ENCODE measurements at regions not wholly inside any gene's neighbourhood (a gene's known extent, or its start where the extent isn't known, plus 50 kb on each side); places are given as distances from the start of the nearest gene placed in this dataset.

GRCh38 chr13:71148396-71148795 is 718.6 kb downstream of the DACH1 start:
- H3K36me3 ChIP-seq: no peaks in the 10 kb centered on the region

GRCh38 chr13:71144883-71145282 is 722.1 kb downstream of the DACH1 start:
- Histone ChIP-seq H3K27ac (no peak overlapping the region), H3K4me3 (no peak overlapping the region), H3K4me1 (replicated peaks) (no peaks in the 10 kb centered on the region), H3K27me3 (replicated peaks) (no peaks in the 10 kb centered on the region), H3K36me3 (no peaks in the 10 kb centered on the region), H3K9me3 (replicated peaks) (no peaks in the 10 kb centered on the region)
- DNase-seq (ENCODE audit: low read depth in 1 of 2, low spot score in 2 of 2): no peak

More at GRCh38 chr13:71148396-71148795, 718.6 kb downstream of the DACH1 start:
- DNase-seq (ENCODE audit: low read depth in 1 of 2, low spot score in 2 of 2): no peak
- H3K4me1 ChIP-seq (replicated peaks): no peaks in the 10 kb centered on the region
- H3K9me3 ChIP-seq (replicated peaks): no peaks in the 10 kb centered on the region
- no peak overlapping the region for H3K4me3 ChIP-seq
- no peak overlapping the region for H3K27ac ChIP-seq
- no peaks in the 10 kb centered on the region for H3K27me3 ChIP-seq (replicated peaks)

GRCh38 chr13:71137101-71137500 is 729.9 kb downstream of the DACH1 start:
- no peak overlapping the region for H3K4me3 ChIP-seq
- H3K27ac ChIP-seq: no peak overlapping the region

GRCh38 chr13:71124230-71124629 is 742.8 kb downstream of the DACH1 start:
- Histone ChIP-seq H3K27me3 (replicated peaks) (no peaks in the 10 kb centered on the region), H3K27ac (no peak overlapping the region), H3K4me1 (replicated peaks) (no peaks in the 10 kb centered on the region), H3K4me3 (no peak overlapping the region), H3K9me3 (replicated peaks) (no peaks in the 10 kb centered on the region), H3K36me3 (no peaks in the 10 kb centered on the region)
- no peak for DNase-seq (ENCODE audit: low read depth in 1 of 2, low spot score in 2 of 2)

More at GRCh38 chr13:71137101-71137500, 729.9 kb downstream of the DACH1 start:
- no peaks in the 10 kb centered on the region for H3K9me3 ChIP-seq (replicated peaks)
- H3K27me3 ChIP-seq (replicated peaks): no peaks in the 10 kb centered on the region
- H3K36me3 ChIP-seq: no peaks in the 10 kb centered on the region
- H3K4me1 ChIP-seq (replicated peaks): no peaks in the 10 kb centered on the region
- no peak for DNase-seq (ENCODE audit: low read depth in 1 of 2, low spot score in 2 of 2)

- Histone ChIP-seq H3K9me3 (replicated peaks) (no peaks in the 10 kb centered on the region), H3K4me3 (no peak overlapping the region), H3K27me3 (replicated peaks) (no peaks in the 10 kb centered on the region), H3K4me1 (replicated peaks) (no peaks in the 10 kb centered on the region), H3K27ac (no peak overlapping the region), H3K36me3 (no peaks in the 10 kb centered on the region)
- DNase-seq (ENCODE audit: low read depth in 1 of 2, low spot score in 2 of 2): no peak
Observed at GRCh38 chr13:71118779-71119364, 748.1 kb downstream of the DACH1 start.

- Histone ChIP-seq H3K36me3 (no peaks in the 10 kb centered on the region), H3K27me3 (replicated peaks) (no peaks in the 10 kb centered on the region), H3K4me1 (replicated peaks) (no peaks in the 10 kb centered on the region), H3K9me3 (replicated peaks) (no peaks in the 10 kb centered on the region), H3K4me3 (no peak overlapping the region), H3K27ac (no peak overlapping the region)
- DNase-seq (ENCODE audit: low read depth in 1 of 2, low spot score in 2 of 2): no peak
Observed at GRCh38 chr13:71117920-71118319, 749.1 kb downstream of the DACH1 start.

GRCh38 chr13:71115301-71115700 is 751.7 kb downstream of the DACH1 start:
- Histone ChIP-seq H3K27me3 (replicated peaks) (no peaks in the 10 kb centered on the region), H3K4me1 (replicated peaks) (no peaks in the 10 kb centered on the region), H3K27ac (no peak overlapping the region), H3K36me3 (no peaks in the 10 kb centered on the region), H3K9me3 (replicated peaks) (no peaks in the 10 kb centered on the region), H3K4me3 (no peak overlapping the region)
- DNase-seq (ENCODE audit: low read depth in 1 of 2, low spot score in 2 of 2): no peak

- Histone ChIP-seq H3K27ac (no peak overlapping the region), H3K27me3 (replicated peaks) (no peaks in the 10 kb centered on the region), H3K4me1 (replicated peaks) (no peaks in the 10 kb centered on the region), H3K9me3 (replicated peaks) (no peaks in the 10 kb centered on the region), H3K4me3 (no peak overlapping the region), H3K36me3 (no peaks in the 10 kb centered on the region)
- no peak for DNase-seq (ENCODE audit: low read depth in 1 of 2, low spot score in 2 of 2)
Observed at GRCh38 chr13:71096421-71096820, 770.6 kb downstream of the DACH1 start.

- H3K9me3 ChIP-seq (replicated peaks): no peaks in the 10 kb centered on the region
- no peaks in the 10 kb centered on the region for H3K27me3 ChIP-seq (replicated peaks)
- H3K4me1 ChIP-seq (replicated peaks): no peaks in the 10 kb centered on the region
- no peak overlapping the region for H3K27ac ChIP-seq
- DNase-seq (ENCODE audit: low read depth in 1 of 2, low spot score in 2 of 2): no peak
- no peaks in the 10 kb centered on the region for H3K36me3 ChIP-seq
- H3K4me3 ChIP-seq: no peak overlapping the region
Observed at GRCh38 chr13:71090990-71091389, 776.0 kb downstream of the DACH1 start.

- no peak for DNase-seq (ENCODE audit: low read depth in 1 of 2, low spot score in 2 of 2)
- H3K36me3 ChIP-seq: no peaks in the 10 kb centered on the region
- no peaks in the 10 kb centered on the region for H3K4me1 ChIP-seq (replicated peaks)
- H3K4me3 ChIP-seq: no peak overlapping the region
- no peaks in the 10 kb centered on the region for H3K27me3 ChIP-seq (replicated peaks)
- H3K27ac ChIP-seq: no peak overlapping the region
- no peaks in the 10 kb centered on the region for H3K9me3 ChIP-seq (replicated peaks)
Observed at GRCh38 chr13:71089056-71089455, 777.9 kb downstream of the DACH1 start.

- H3K4me3 ChIP-seq: no peak overlapping the region
- H3K4me1 ChIP-seq (replicated peaks): no peaks in the 10 kb centered on the region
- H3K9me3 ChIP-seq (replicated peaks): no peaks in the 10 kb centered on the region
- no peaks in the 10 kb centered on the region for H3K27me3 ChIP-seq (replicated peaks)
- no peak for DNase-seq (ENCODE audit: low read depth in 1 of 2, low spot score in 2 of 2)
- no peak overlapping the region for H3K27ac ChIP-seq
- H3K36me3 ChIP-seq: no peaks in the 10 kb centered on the region
Observed at GRCh38 chr13:71087432-71087831, 779.6 kb downstream of the DACH1 start.

- Histone ChIP-seq H3K9me3 (replicated peaks) (no peaks in the 10 kb centered on the region), H3K4me1 (replicated peaks) (no peaks in the 10 kb centered on the region), H3K4me3 (no peak overlapping the region), H3K27me3 (replicated peaks) (no peaks in the 10 kb centered on the region), H3K27ac (no peak overlapping the region), H3K36me3 (no peaks in the 10 kb centered on the region)
- no peak for DNase-seq (ENCODE audit: low read depth in 1 of 2, low spot score in 2 of 2)
Observed at GRCh38 chr13:71087006-71087405, 780.0 kb downstream of the DACH1 start.

GRCh38 chr13:71082631-71083030 is 784.4 kb downstream of the DACH1 start:
- Histone ChIP-seq H3K27ac (no peak overlapping the region), H3K27me3 (replicated peaks) (no peaks in the 10 kb centered on the region), H3K4me1 (replicated peaks) (no peaks in the 10 kb centered on the region), H3K9me3 (replicated peaks) (no peaks in the 10 kb centered on the region), H3K36me3 (no peaks in the 10 kb centered on the region), H3K4me3 (no peak overlapping the region)
- DNase-seq (ENCODE audit: low read depth in 1 of 2, low spot score in 2 of 2): no peak

GRCh38 chr13:71079638-71080037 is 787.4 kb downstream of the DACH1 start:
- no peak overlapping the region for H3K27ac ChIP-seq
- no peaks in the 10 kb centered on the region for H3K36me3 ChIP-seq
- no peak overlapping the region for H3K4me3 ChIP-seq
- H3K27me3 ChIP-seq (replicated peaks): no peaks in the 10 kb centered on the region
- no peaks in the 10 kb centered on the region for H3K4me1 ChIP-seq (replicated peaks)
- no peak for DNase-seq (ENCODE audit: low read depth in 1 of 2, low spot score in 2 of 2)
- no peaks in the 10 kb centered on the region for H3K9me3 ChIP-seq (replicated peaks)

GRCh38 chr13:71068041-71068440 is 799.0 kb downstream of the DACH1 start:
- Histone ChIP-seq H3K9me3 (replicated peaks) (no peaks in the 10 kb centered on the region), H3K36me3 (no peaks in the 10 kb centered on the region), H3K27me3 (replicated peaks) (no peaks in the 10 kb centered on the region), H3K4me3 (no peak overlapping the region), H3K27ac (no peak overlapping the region), H3K4me1 (replicated peaks) (no peaks in the 10 kb centered on the region)
- no peak for DNase-seq (ENCODE audit: low read depth in 1 of 2, low spot score in 2 of 2)
